B cell (primary cell): ENCODE measurements at regions not wholly inside any gene's neighbourhood (a gene's known extent, or its start where the extent isn't known, plus 50 kb on each side); places are given as distances from the start of the nearest gene placed in this dataset.
"Not testable (repeated sequence)": the region's sequence is repeated elsewhere in the genome, so short reads cannot be mapped to it uniquely, and the experiment has no call there.

Experiments used
- ATAC-seq: fragments of 200-7000 bp; cut with Tn5 transposase; one replicate; pipeline ENCODE4 v1.10.0; 2021; ENCODE audit warnings: low read depth, mild to moderate bottlenecking, moderate number of reproducible peaks, moderate library complexity
- CTCF ChIA-PET: fragments of 350-600 bp; sonication (Branson Sonifier 250); formaldehyde crosslinking; loops from one replicate; lab custom pipeline; 2021; ENCODE audit warnings: antibody characterized with exemption, inconsistent platforms; lab: Charles Lee
- POLR2A ChIA-PET: fragments of 350-600 bp; sonication (Branson Sonifier 250); formaldehyde crosslinking; loops from one replicate; lab custom pipeline; 2021; ENCODE audit warnings: antibody characterized with exemption; lab: Charles Lee
- DNase-seq: peaks from one replicate; pipeline ENCODE4 v3.0.0; 2013
- H2AFZ ChIP-seq: 2 replicates; pipeline ENCODE4 v1.6.1; 2012; ENCODE audit warnings: mild to moderate bottlenecking, low read depth, low read length; ENCODE audit not compliant: insufficient read depth, poor library complexity, severe bottlenecking
- H3K27ac ChIP-seq, 2 donors: 1 replicate in 1 of 2; 2 replicates in 1 of 2; pipeline ENCODE4 v1.5.1; 2012 to 2013; ENCODE audit warnings: low read length in 2 of 2, mild to moderate bottlenecking in 2 of 2, moderate library complexity in 1 of 2
- H3K27me3 ChIP-seq, 4 experiments: fragments of 200-600 bp in 1 of 4; sonication (generic) in 1 of 4; replicated peaks in 1 of 4; 1 replicate in 2 of 4; 2 replicates in 2 of 4; pipeline versions ENCODE4 v1.6.1 to v1.7.0; 2013 to 2016; ENCODE audit warnings: low read length in 3 of 4, mild to moderate bottlenecking in 2 of 4, mixed read lengths in 1 of 4, moderate library complexity in 1 of 4; ENCODE audit not compliant: insufficient read depth in 4 of 4, control insufficient read depth in 3 of 4; ENCODE audit errors: control extremely low read depth in 1 of 4
- H3K36me3 ChIP-seq, 2 experiments: replicated peaks in 1 of 2; 1 replicate in 1 of 2; 2 replicates in 1 of 2; pipeline versions ENCODE4 v1.6.1 to v1.7.1; 2013; ENCODE audit warnings: low read length in 1 of 2; ENCODE audit not compliant: insufficient read depth in 2 of 2, control insufficient read depth in 1 of 2; ENCODE audit errors: control extremely low read depth in 1 of 2, extremely low read depth in 1 of 2
- H3K4me1 ChIP-seq, 2 donors: fragments of 200-600 bp in 1 of 2; sonication (generic) in 1 of 2; 1 replicate in 1 of 2; 2 replicates in 1 of 2; pipeline versions ENCODE4 v1.5.1 to v1.6.1; 2013 to 2017; ENCODE audit warnings: low read length in 2 of 2; ENCODE audit not compliant: control insufficient read depth in 2 of 2, insufficient read depth in 2 of 2
- H3K4me2 ChIP-seq: replicated peaks from 2 replicates; pipeline ENCODE3; 2012; ENCODE audit warnings: mild to moderate bottlenecking, low read depth, low read length; ENCODE audit not compliant: poor library complexity, severe bottlenecking
- H3K4me3 ChIP-seq, 5 experiments: fragments of 200-600 bp in 1 of 5; sonication (generic) in 1 of 5; 1 replicate in 3 of 5; 2 replicates in 2 of 5; pipeline versions ENCODE4 v1.5.1 to v1.7.0; 2011 to 2016; ENCODE audit warnings: low read length in 4 of 5, mild to moderate bottlenecking in 4 of 5, low read depth in 2 of 5, control low read depth in 1 of 5, moderate library complexity in 1 of 5; ENCODE audit not compliant: insufficient read depth in 1 of 5; ENCODE audit errors: control extremely low read depth in 1 of 5, extremely low read depth in 1 of 5
- H3K79me2 ChIP-seq: fragments of 200-600 bp; sonication (generic); one replicate; pipeline ENCODE4 v1.6.0; 2016; ENCODE audit warnings: low read length; ENCODE audit not compliant: control insufficient read depth, insufficient read depth
- H3K9ac ChIP-seq: fragments of 200-600 bp; sonication (generic); 2 replicates; pipeline ENCODE4 v1.6.1; 2017; ENCODE audit warnings: mild to moderate bottlenecking, low read length, moderate library complexity
- H3K9me3 ChIP-seq, 3 donors: one replicate each; pipeline versions ENCODE4 v1.6.1 to v1.7.1; 2013; ENCODE audit warnings: low read length in 2 of 3; ENCODE audit not compliant: control insufficient read depth in 2 of 3, insufficient read depth in 1 of 3; ENCODE audit errors: control extremely low read depth in 1 of 3
- H4K20me1 ChIP-seq: 2 replicates; pipeline ENCODE4 v1.6.0; 2012; ENCODE audit warnings: mild to moderate bottlenecking, low read length; ENCODE audit not compliant: insufficient read depth, control insufficient read depth, poor library complexity, severe bottlenecking
- H3K27ac Mint-ChIP-seq: one replicate; pipeline ENCODE4 v1.8.0; 2021; ENCODE audit warnings: mixed read lengths
- H3K27me3 Mint-ChIP-seq: one replicate; pipeline ENCODE4 v1.8.0; 2021; ENCODE audit warnings: mixed read lengths
- H3K4me1 Mint-ChIP-seq: one replicate; pipeline ENCODE4 v1.8.0; 2021; ENCODE audit warnings: mixed read lengths
- H3K4me3 Mint-ChIP-seq: one replicate; pipeline ENCODE4 v1.8.0; 2021; ENCODE audit warnings: mixed read lengths
- H3K9me3 Mint-ChIP-seq: one replicate; pipeline ENCODE4 v1.8.0; 2022; ENCODE audit warnings: mixed read lengths; ENCODE audit not compliant: insufficient read depth
- CTCF ChIP-seq: fragments of 200-600 bp; IDR thresholded peaks from one replicate; pipeline ENCODE4 v1.8.0; 2022; ENCODE audit warnings: antibody characterized with exemption, mild to moderate bottlenecking
- EZH2 ChIP-seq: IDR thresholded peaks from 2 replicates; pipeline ENCODE4 v1.6.1; 2012; ENCODE audit warnings: borderline replicate concordance, low read depth, mild to moderate bottlenecking, moderate library complexity, low read length; ENCODE audit not compliant: insufficient read depth, poor library complexity, severe bottlenecking
- whole genome bisulfite sequencing: methylation state at CpG from one replicate; pipeline ENCODE4 v1.1.5; 2013; ENCODE audit warnings: missing lambda C conversion rate; ENCODE audit not compliant: insufficient coverage; 5-methylcytosine and 5-hydroxymethylcytosine counted together
- intact Hi-C: fragments of 100-400 bp; cut with micrococcal nuclease; formaldehyde crosslinking; loops from one replicate; pipeline ENCODE4 v1.10.0; 2022

GRCh38 chr7:112926018-112926417 is 135.8 kb upstream of the TMEM168 start:
- H3K4me2 ChIP-seq: no peak overlapping the region
- ChIA-PET CTCF (no interaction called here), POLR2A (no interaction called here)
- no peak for DNase-seq
- peaks cover 0 to 3% (median 0%) of the 10 kb centered on the region in 3 donors for H3K9me3 ChIP-seq
- H2AFZ ChIP-seq: no peak overlapping the region
- intact Hi-C loops: no loop called here
- peaks cover 49% of the 10 kb centered on the region for H3K79me2 ChIP-seq
- no peak overlapping the region for H3K27ac ChIP-seq
- no peaks in the 10 kb centered on the region for H3K4me1 ChIP-seq
- no peak overlapping the region for H3K4me3 ChIP-seq
- Mint-ChIP-seq H3K27me3 (no peaks in the 10 kb centered on the region), H3K27ac (no peak overlapping the region), H3K4me1 (peaks cover 8% of the 10 kb centered on the region), H3K9me3 (no peaks in the 10 kb centered on the region), H3K4me3 (no peak overlapping the region)
- H3K9ac ChIP-seq: no peak overlapping the region
- TF ChIP-seq EZH2 (no peak), CTCF (no peak)
- peaks cover 7% of the 10 kb centered on the region for H4K20me1 ChIP-seq
- H3K36me3 ChIP-seq: peaks cover 0 to 4% of the 10 kb centered on the region in 2 experiments
- ATAC-seq: no peak
- no peaks in the 10 kb centered on the region for H3K27me3 ChIP-seq

GRCh38 chr7:112922546-112922945 is 132.4 kb upstream of the TMEM168 start:
- H3K79me2 ChIP-seq: peaks cover 21% of the 10 kb centered on the region
- WGBS: 100% methylated on average over 9 of the region's 25 CpGs
- H3K9ac ChIP-seq, intact Hi-C loops, H3K4me3 Mint-ChIP-seq, H3K36me3 ChIP-seq, H3K9me3 Mint-ChIP-seq, H3K4me1 ChIP-seq, POLR2A ChIA-PET, H3K27me3 Mint-ChIP-seq, H3K4me3 ChIP-seq, H4K20me1 ChIP-seq, H3K27ac ChIP-seq, H2AFZ ChIP-seq, CTCF ChIA-PET, ATAC-seq, H3K4me2 ChIP-seq, DNase-seq, H3K27ac Mint-ChIP-seq, H3K27me3 ChIP-seq, H3K4me1 Mint-ChIP-seq, H3K9me3 ChIP-seq: not testable (repeated sequence)

GRCh38 chr7:112916431-112916830 is 126.2 kb upstream of the TMEM168 start:
- intact Hi-C loops, ATAC-seq, H3K27ac ChIP-seq, H3K9me3 ChIP-seq, H2AFZ ChIP-seq, H3K27ac Mint-ChIP-seq, H3K27me3 ChIP-seq, H4K20me1 ChIP-seq, H3K4me3 ChIP-seq, H3K9ac ChIP-seq, POLR2A ChIA-PET, H3K4me1 Mint-ChIP-seq, H3K4me1 ChIP-seq, H3K27me3 Mint-ChIP-seq, CTCF ChIA-PET, H3K79me2 ChIP-seq, H3K4me2 ChIP-seq, H3K9me3 Mint-ChIP-seq, H3K4me3 Mint-ChIP-seq, H3K36me3 ChIP-seq, DNase-seq: not testable (repeated sequence)
- WGBS: 97% methylated on average over 10 of the region's 18 CpGs
